MCF 10A (cell line): ENCODE measurements at regions not wholly inside any gene's neighbourhood (a gene's known extent, or its start where the extent isn't known, plus 50 kb on each side); places are given as distances from the start of the nearest gene placed in this dataset.

Experiments used
- BruUV-seq: library from RNA; stranded (reverse); fragments of 400-500 nt; replicated peaks from 2 replicates; lab custom pipeline; 2021; lab: Mats Ljungman, UMichigan
- CTCF ChIA-PET: fragments of 300-600 bp; sonication (Branson Sonifier 250); formaldehyde crosslinking; extraction: SDS; loops from one replicate; lab custom pipeline; 2021; ENCODE audit warnings: antibody characterized with exemption, inconsistent platforms; lab: Yijun Ruan, JAX
- POLR2A ChIA-PET: fragments of 300-600, 350-650 bp; sonication (Branson Sonifier 250); formaldehyde crosslinking; extraction: SDS; loops from one replicate; lab custom pipeline; 2020; ENCODE audit warnings: antibody characterized with exemption, inconsistent platforms; lab: Yijun Ruan, JAX
- DNase-seq: peaks from one replicate; pipeline ENCODE4 v3.0.0-alpha.2; 2018; ENCODE audit not compliant: unreplicated experiment
- H3K27ac Mint-ChIP-seq: one replicate; pipeline ENCODE4 v1.8.0; 2022; ENCODE audit warnings: mild to moderate bottlenecking, low read depth, mixed read lengths; ENCODE audit not compliant: unreplicated experiment
- H3K27me3 Mint-ChIP-seq: one replicate; pipeline ENCODE4 v1.8.0; 2022; ENCODE audit warnings: mixed read lengths; ENCODE audit not compliant: insufficient read depth, unreplicated experiment
- H3K36me3 Mint-ChIP-seq: one replicate; pipeline ENCODE4 v1.8.0; 2022; ENCODE audit warnings: mild to moderate bottlenecking, moderate library complexity, mixed read lengths; ENCODE audit not compliant: insufficient read depth, unreplicated experiment
- H3K4me1 Mint-ChIP-seq: one replicate; pipeline ENCODE4 v1.8.0; 2022; ENCODE audit warnings: mixed read lengths; ENCODE audit not compliant: insufficient read depth, unreplicated experiment
- H3K4me3 Mint-ChIP-seq: one replicate; pipeline ENCODE4 v1.8.0; 2022; ENCODE audit warnings: mild to moderate bottlenecking, moderate library complexity, mixed read lengths; ENCODE audit not compliant: unreplicated experiment
- H3K9me3 Mint-ChIP-seq: one replicate; pipeline ENCODE4 v1.8.0; 2022; ENCODE audit warnings: mixed read lengths; ENCODE audit not compliant: unreplicated experiment
- CTCF ChIP-seq: fragments of 200-600 bp; IDR thresholded peaks from one replicate; pipeline ENCODE4 v1.8.0; 2022; ENCODE audit warnings: antibody characterized with exemption, mild to moderate bottlenecking; ENCODE audit not compliant: unreplicated experiment
- intact Hi-C: fragments of 100-400 bp; cut with micrococcal nuclease; formaldehyde crosslinking; loops from 2 replicates; pipeline ENCODE4 v1.14.1; 2022

GRCh38 chr5:8417316-8418048 lies 548.5 kb downstream of the MTRR start:
- Mint-ChIP-seq H3K27ac (no peak overlapping the region), H3K9me3 (peaks cover 10% of the 10 kb centered on the region), H3K27me3 (no peaks in the 10 kb centered on the region), H3K36me3 (no peaks in the 10 kb centered on the region), H3K4me3 (no peak overlapping the region), H3K4me1 (peaks cover 9% of the 10 kb centered on the region)
- ChIA-PET CTCF (interaction anchor here (0.6 to 0.7 kb wide), 5 partner anchors 121 to 1387 kb away, joined by 3 read pairs; no protein-coding TSS in a partner anchor), POLR2A (no interaction called here)
- TF ChIP-seq CTCF: no peak
- intact Hi-C loops: no loop called here
- no peak for DNase-seq
- BruUV-seq: no TSS peak

- no peak for DNase-seq
- BruUV-seq: no TSS peak
- H3K27ac Mint-ChIP-seq: no peak overlapping the region
- no peaks in the 10 kb centered on the region for H3K27me3 Mint-ChIP-seq
- peaks cover 12% of the 10 kb centered on the region for H3K4me1 Mint-ChIP-seq
- no peaks in the 10 kb centered on the region for H3K36me3 Mint-ChIP-seq
- POLR2A ChIA-PET: no interaction called here
- CTCF ChIA-PET: interaction anchor here (0.6 to 0.7 kb wide), 3 partner anchors 122 to 1387 kb away, joined by 3 read pairs; no protein-coding TSS in a partner anchor
- intact Hi-C loops: no loop called here
- no peak for TF ChIP-seq CTCF
- peaks cover 10% of the 10 kb centered on the region for H3K9me3 Mint-ChIP-seq
- no peak overlapping the region for H3K4me3 Mint-ChIP-seq
These were observed 549.1 kb downstream of the MTRR start for GRCh38 chr5:8418049-8418426.

- Mint-ChIP-seq H3K27ac (no peak overlapping the region), H3K36me3 (no peaks in the 10 kb centered on the region), H3K9me3 (no peaks in the 10 kb centered on the region), H3K4me3 (no peak overlapping the region), H3K27me3 (no peaks in the 10 kb centered on the region), H3K4me1 (no peaks in the 10 kb centered on the region)
- no TSS peak for BruUV-seq
- CTCF ChIA-PET: interaction anchor here (0.6 to 0.9 kb wide), 2 partner anchors 89 to 360 kb away, joined by 3 read pairs; no protein-coding TSS in a partner anchor
- DNase-seq: no peak
- POLR2A ChIA-PET: interaction anchor here (0.6 to 1.4 kb wide), 2 partner anchors 27 to 74 kb away, joined by 3 read pairs; no protein-coding TSS in a partner anchor
- TF ChIP-seq CTCF: no peak
- intact Hi-C loops: no loop called here
These were observed 561.1 kb downstream of the MTRR start for GRCh38 chr5:8429778-8430758.

- BruUV-seq: no TSS peak
- DNase-seq: no peak
- Mint-ChIP-seq H3K27me3 (peaks cover 9% of the 10 kb centered on the region), H3K27ac (no peak overlapping the region), H3K36me3 (no peaks in the 10 kb centered on the region), H3K4me1 (no peaks in the 10 kb centered on the region), H3K9me3 (no peaks in the 10 kb centered on the region), H3K4me3 (no peak overlapping the region)
- CTCF ChIA-PET: no interaction called here
- POLR2A ChIA-PET: no interaction called here
- intact Hi-C loops: no loop called here
- TF ChIP-seq CTCF: no peak
These were observed 565.6 kb downstream of the MTRR start for GRCh38 chr5:8434501-8434900.
